ENCODE measurements at regions not wholly inside any gene's neighbourhood (a gene's known extent, or its start where the extent isn't known, plus 50 kb on each side); places are given as distances from the start of the nearest gene placed in this dataset.

- no peak overlapping the region for H3K27ac Mint-ChIP-seq
- no peaks in the 10 kb centered on the region for H3K36me3 Mint-ChIP-seq
- Histone ChIP-seq H2AFZ (replicated peaks) (no peak overlapping the region), H3K4me1 (no peaks in the 10 kb centered on the region), H3K9ac (no peak overlapping the region), H3K27ac (no peak overlapping the region), H4K20me1 (ENCODE audit: low read depth) (no peaks in the 10 kb centered on the region), H3K27me3 (no peaks in the 10 kb centered on the region), H3K4me2 (no peak overlapping the region), H3K79me2 (ENCODE audit: low read depth) (no peaks in the 10 kb centered on the region), H3K9me3 (ENCODE audit: low read depth) (no peaks in the 10 kb centered on the region), H3K36me3 (no peaks in the 10 kb centered on the region), H3K4me3 (no peak overlapping the region), H3F3A (ENCODE audit: low read depth) (no peaks in the 10 kb centered on the region)
- no peaks in the 10 kb centered on the region for H3K9me3 Mint-ChIP-seq
- TF ChIP-seq EZH2 (IDR thresholded peaks at IDR 0.05): no peak
- no peak for TF ChIP-seq CTCF (IDR thresholded peaks at IDR 0.05)
- TF ChIP-seq EZH2phosphoT487 (IDR thresholded peaks at IDR 0.05): no peak
- no peak for DNase-seq (ENCODE audit: low spot score)
- H3K4me3 Mint-ChIP-seq: no peak overlapping the region
- H3K4me1 Mint-ChIP-seq: peaks cover 3% of the 10 kb centered on the region
- no peaks in the 10 kb centered on the region for H3K27me3 Mint-ChIP-seq (ENCODE audit: insufficient read depth, low read depth)
Observed at GRCh38 chr11:23041001-23041503, 180.8 kb upstream of the CCDC179 start.

GRCh38 chr11:23058656-23059055 lies 198.4 kb upstream of the CCDC179 start:
- Histone ChIP-seq H4K20me1 (ENCODE audit: low read depth) (no peaks in the 10 kb centered on the region), H3K4me3 (no peak overlapping the region), H3K36me3 (no peaks in the 10 kb centered on the region), H3K79me2 (ENCODE audit: low read depth) (no peaks in the 10 kb centered on the region), H3K9ac (no peak overlapping the region), H3F3A (ENCODE audit: low read depth) (no peaks in the 10 kb centered on the region), H3K27ac (no peak overlapping the region), H2AFZ (replicated peaks) (no peak overlapping the region), H3K27me3 (no peaks in the 10 kb centered on the region), H3K9me3 (ENCODE audit: low read depth) (no peaks in the 10 kb centered on the region), H3K4me1 (no peaks in the 10 kb centered on the region), H3K4me2 (no peak overlapping the region)
- Mint-ChIP-seq H3K36me3 (no peaks in the 10 kb centered on the region), H3K27ac (no peak overlapping the region), H3K4me1 (no peaks in the 10 kb centered on the region), H3K4me3 (no peak overlapping the region), H3K9me3 (no peaks in the 10 kb centered on the region), H3K27me3 (ENCODE audit: insufficient read depth, low read depth) (no peaks in the 10 kb centered on the region)
- DNase-seq (ENCODE audit: low spot score): no peak
- no peak for TF ChIP-seq EZH2phosphoT487 (IDR thresholded peaks at IDR 0.05)
- TF ChIP-seq EZH2 (IDR thresholded peaks at IDR 0.05): no peak
- TF ChIP-seq CTCF (IDR thresholded peaks at IDR 0.05): no peak

DNA sequence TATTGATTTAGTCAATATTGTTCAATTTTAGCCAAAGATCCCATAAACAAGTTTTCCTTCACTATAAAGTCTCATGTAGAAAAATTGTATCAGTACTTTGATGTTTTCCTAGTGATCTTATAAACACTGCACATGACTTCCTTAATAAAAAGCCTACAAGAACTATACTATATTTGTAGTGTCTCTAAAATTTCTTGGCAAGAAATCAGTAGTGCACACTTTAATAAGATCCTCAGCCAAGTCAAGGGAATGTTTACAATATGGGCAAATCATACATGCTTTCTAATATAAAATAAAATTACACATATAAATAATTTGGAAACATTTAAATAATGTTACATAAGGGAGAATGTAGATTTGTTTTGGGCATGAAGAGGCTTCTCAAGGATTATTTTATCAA lies 203.0 kb upstream of the CCDC179 start:
- Mint-ChIP-seq H3K27ac (no peak overlapping the region), H3K9me3 (no peaks in the 10 kb centered on the region), H3K27me3 (ENCODE audit: insufficient read depth, low read depth) (no peaks in the 10 kb centered on the region), H3K4me3 (no peak overlapping the region), H3K4me1 (no peaks in the 10 kb centered on the region), H3K36me3 (no peaks in the 10 kb centered on the region)
- no peak for DNase-seq (ENCODE audit: low spot score)
- H3K9me3 ChIP-seq (ENCODE audit: low read depth): no peaks in the 10 kb centered on the region
- no peak overlapping the region for H3K4me2 ChIP-seq
- H3K79me2 ChIP-seq (ENCODE audit: low read depth): no peaks in the 10 kb centered on the region
- H3K36me3 ChIP-seq: no peaks in the 10 kb centered on the region
- no peaks in the 10 kb centered on the region for H3K4me1 ChIP-seq
- no peaks in the 10 kb centered on the region for H3K27me3 ChIP-seq
- no peak overlapping the region for H3K4me3 ChIP-seq
- H4K20me1 ChIP-seq (ENCODE audit: low read depth): no peaks in the 10 kb centered on the region
- H3K9ac ChIP-seq: no peak overlapping the region
- no peaks in the 10 kb centered on the region for H3F3A ChIP-seq (ENCODE audit: low read depth)
- no peak overlapping the region for H3K27ac ChIP-seq
- no peak for TF ChIP-seq EZH2 (IDR thresholded peaks at IDR 0.05)
- no peak for TF ChIP-seq EZH2phosphoT487 (IDR thresholded peaks at IDR 0.05)
- no peak for TF ChIP-seq CTCF (IDR thresholded peaks at IDR 0.05)
- no peak overlapping the region for H2AFZ ChIP-seq (replicated peaks)

Measured in neural progenitor cell (in vitro differentiated cells).